ENCODE measurements at regions not wholly inside any gene's neighbourhood (a gene's known extent, or its start where the extent isn't known, plus 50 kb on each side); places are given as distances from the start of the nearest gene placed in this dataset.
"Not testable (repeated sequence)": the region's sequence is repeated elsewhere in the genome, so short reads cannot be mapped to it uniquely, and the experiment has no call there.

DNA sequence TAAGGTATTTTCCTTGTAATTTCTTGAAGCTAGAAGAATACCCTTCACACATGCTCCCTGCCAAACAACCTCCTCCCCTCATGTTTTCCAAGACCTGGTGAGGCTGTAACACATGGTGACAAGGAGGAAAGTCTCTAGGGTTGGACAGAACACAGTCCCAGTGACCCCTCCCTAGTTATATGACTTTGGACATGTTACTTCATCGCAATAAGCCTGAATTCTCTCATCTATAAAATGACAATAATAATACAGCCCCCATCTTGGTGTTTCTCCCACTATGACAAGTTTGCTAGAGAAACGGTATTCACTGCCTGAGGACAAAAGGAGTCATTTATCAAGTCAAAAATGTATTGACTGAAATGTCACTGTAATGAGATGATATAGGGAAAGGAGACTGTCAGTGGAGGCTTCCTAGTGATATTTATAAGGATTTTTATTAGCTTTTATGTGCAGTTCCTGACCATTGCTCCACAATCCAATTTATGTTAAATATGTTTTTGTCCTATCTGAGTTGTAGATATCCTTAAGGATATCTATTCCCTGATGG, 464.4 kb downstream of the SUCLG1 start:
- TF ChIP-seq GATA1 (IDR thresholded peaks at IDR 0.05; ENCODE audit: low read depth, low read length) (no peak), POLR2A (IDR thresholded peaks at IDR 0.05; ENCODE audit: low read length) (no peak)

DNA sequence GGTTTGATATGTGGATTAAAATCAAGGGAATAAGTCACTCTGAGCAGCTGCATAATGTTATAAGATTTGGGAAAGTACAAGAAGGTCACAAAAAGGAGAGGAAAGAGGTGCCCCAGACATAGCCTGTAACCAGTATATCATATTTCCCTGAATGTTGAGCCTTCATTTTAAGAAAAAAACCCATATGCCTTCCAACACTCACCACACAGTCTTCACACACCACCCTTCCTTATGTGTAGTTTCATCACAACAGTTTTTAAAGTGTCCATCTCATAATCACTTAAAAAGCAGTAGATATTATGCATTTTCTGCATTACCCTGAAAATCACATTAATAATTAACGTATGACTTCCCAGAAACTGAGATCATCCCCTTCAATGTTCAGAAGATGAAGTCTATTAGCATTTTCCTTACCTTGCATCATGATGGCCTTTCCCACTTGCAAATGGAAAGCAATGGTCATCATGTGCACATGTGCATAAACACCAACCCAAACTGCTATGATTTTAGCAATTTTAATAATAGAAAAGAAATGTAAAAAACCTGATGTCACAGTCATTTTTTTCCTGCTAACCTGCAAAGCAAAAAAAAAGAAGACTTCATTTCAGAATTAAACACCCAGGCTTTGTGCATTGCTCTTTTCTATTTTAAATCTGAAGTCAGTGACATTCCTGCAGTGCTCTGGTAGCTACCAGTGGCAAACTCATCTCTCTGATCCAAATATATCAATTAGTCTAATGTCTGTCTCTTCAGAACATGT, 465.0 kb downstream of the SUCLG1 start:
- no peak for DNase-seq
- TF ChIP-seq GATA1 (IDR thresholded peaks at IDR 0.05; ENCODE audit: low read depth, low read length) (no peak), POLR2A (IDR thresholded peaks at IDR 0.05; ENCODE audit: low read length) (no peak)

More for the DNA sequence above, 464.4 kb downstream of the SUCLG1 start:
- no peak for DNase-seq

DNA sequence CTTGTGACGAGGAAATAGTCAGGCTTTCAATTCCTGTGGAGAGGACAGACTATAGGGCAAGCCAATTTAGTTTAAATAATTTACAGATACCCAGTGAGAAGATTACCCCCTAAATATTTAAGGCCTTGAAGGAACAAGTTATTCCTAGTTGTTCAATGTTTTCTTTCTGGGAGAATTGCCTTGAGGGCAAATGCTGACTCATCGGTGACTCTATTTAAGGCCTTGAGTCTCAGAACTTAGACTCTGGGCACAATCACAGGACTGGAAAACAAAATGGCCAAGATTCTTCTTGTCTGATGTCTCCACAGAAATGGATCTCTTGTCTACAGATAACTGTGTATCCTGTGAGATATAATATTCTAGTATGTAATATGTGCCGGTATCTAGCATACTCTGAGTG, 467.1 kb downstream of the SUCLG1 start:
- no peak for TF ChIP-seq GATA1 (IDR thresholded peaks at IDR 0.05; ENCODE audit: low read depth, low read length)
- no peak for TF ChIP-seq POLR2A (IDR thresholded peaks at IDR 0.05; ENCODE audit: low read length)
- no peak for DNase-seq

DNA sequence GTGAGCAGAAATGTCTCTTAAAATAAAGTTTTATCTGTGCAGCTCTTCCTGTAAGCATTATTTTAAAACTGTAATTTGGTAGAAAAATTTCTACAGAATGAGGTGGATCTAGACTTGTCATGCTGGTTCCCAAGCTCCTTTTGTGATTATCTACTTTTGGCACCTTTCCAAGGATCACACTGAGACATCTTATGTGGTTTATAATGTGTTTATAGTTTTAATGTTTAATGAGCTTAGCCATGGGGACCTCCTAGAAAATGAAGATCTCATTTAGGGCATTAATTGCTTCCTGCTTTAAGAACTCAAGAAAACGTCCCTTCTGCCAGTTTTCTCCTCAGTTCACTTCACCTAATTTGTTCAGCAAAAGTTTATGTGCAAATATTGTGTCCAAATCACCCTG, 468.4 kb downstream of the SUCLG1 start:
- no peak for DNase-seq
- TF ChIP-seq GATA1 (IDR thresholded peaks at IDR 0.05; ENCODE audit: low read depth, low read length) (no peak), POLR2A (IDR thresholded peaks at IDR 0.05; ENCODE audit: low read length) (no peak)

DNA sequence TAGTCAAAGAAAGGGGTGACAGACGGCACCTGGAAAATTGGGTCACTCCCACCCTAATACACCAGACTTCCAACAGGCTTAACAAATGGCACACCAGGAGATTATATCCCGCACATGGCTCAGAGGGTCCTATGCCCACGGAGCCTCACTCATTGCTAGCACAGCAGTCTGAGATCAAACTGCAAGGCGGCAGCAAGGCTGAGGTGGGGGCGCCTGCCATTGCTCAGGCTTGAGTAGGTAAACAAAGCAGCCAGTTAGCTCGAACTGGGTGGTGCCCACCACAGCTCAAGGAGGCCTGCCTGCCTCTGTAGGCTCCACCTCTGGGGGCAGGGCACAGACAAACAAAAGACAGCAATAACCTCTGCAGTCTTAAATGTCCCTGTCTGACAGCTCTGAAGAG, 482.5 kb downstream of the SUCLG1 start:
- not testable (repeated sequence) for DNase-seq

DNA sequence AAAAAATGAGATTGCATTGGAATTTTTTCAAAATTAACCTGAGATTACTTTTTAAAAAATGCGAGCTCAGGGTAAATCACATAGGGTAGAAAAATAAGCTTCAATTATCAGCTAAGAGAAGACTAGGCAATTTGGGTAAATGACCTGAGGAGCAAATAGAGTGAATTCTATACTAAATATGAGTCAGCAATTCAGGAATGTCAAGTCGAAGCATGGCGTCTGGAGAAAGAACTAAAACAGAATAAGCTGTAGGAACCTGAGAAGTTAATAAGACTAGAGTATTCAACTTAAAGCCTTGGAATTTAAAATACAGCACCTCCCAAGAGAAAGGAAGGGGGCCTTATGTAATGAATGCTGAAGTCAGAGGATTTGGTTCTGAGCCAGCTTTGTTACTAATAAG, 487.0 kb downstream of the SUCLG1 start:
- no peak for DNase-seq
- TF ChIP-seq POLR2A (IDR thresholded peaks at IDR 0.05; ENCODE audit: low read length) (no peak), GATA1 (IDR thresholded peaks at IDR 0.05; ENCODE audit: low read depth, low read length) (no peak)

DNA sequence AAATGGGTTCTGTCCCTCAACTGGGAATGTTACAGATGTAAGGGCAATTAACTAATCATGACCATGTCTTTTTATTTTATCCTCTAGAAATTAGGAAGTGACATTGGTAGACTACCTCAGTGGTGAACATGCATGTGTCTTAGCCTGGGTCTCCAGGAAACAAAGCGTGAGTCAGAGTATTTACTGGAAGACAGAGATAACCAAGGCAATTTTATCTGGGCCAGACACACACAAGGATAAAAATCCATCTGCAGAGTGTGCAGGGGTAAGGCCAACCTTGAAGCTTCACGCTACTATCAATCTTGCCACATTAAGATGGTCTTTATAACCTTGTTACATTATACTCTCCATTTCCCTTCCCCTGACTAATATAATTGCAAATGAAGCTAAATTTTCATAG, 487.5 kb downstream of the SUCLG1 start:
- TF ChIP-seq GATA1 (IDR thresholded peaks at IDR 0.05; ENCODE audit: low read depth, low read length) (no peak), POLR2A (IDR thresholded peaks at IDR 0.05; ENCODE audit: low read length) (no peak)
- DNase-seq, result peak; percentile 56 to 82

DNA sequence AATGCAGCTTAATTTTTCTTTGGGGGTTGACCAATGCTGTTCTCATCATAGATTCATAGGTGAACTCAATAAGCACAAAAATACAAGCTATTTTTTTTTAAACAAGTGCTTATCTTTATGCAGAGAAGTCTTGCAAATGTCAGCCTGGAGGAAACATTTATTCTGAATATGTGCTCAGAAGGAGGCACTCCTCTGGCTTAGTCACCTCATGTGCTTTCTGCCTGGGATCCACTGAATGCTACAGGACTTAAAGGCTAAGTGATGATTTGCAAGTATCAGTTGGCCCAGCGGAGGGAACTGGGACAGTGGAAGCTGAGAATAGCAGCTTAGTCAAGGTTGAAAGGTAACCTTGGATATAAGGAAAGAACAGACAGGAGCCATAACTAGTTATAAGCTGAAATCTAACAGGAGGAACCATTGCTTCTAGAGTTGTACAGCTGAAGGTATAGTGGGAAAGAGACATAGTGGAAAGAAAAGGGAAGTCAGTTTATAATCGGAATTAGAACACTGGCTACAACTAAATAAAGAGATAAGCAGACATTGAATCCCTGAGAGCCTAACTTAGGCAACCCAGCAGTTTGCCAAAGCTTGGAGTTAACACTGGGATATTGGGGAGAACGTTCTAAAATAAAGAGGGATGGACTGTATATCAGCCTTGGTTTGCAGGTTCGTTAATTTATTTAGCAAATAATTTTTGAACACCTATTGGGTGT, 488.7 kb downstream of the SUCLG1 start:
- DNase-seq, result no peak
- TF ChIP-seq GATA1 (IDR thresholded peaks at IDR 0.05; ENCODE audit: low read depth, low read length), result no peak
- no peak for TF ChIP-seq POLR2A (IDR thresholded peaks at IDR 0.05; ENCODE audit: low read length)

DNA sequence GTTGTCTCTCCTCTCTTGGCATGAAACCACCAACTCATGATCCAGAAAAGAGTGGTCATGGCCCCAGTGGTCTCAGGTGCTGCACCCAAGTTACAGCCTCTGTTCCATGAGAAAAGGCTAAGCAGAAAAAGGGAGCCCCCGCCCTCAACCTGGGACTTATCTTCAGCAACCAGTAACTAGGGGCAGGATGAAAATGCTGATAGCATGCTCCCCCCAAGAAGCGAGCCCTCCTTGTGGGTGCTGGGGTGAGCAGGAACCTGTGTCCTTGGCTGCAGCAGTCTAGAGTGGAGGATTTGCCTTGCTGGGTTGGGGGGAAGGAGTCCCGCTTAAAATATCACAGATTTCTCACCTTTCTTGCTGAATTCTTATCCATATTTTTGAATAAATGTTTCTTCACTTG, 490.0 kb downstream of the SUCLG1 start:
- TF ChIP-seq POLR2A (IDR thresholded peaks at IDR 0.05; ENCODE audit: low read length), result no peak
- DNase-seq, result peak in 1 of 2 experiments; percentile 20

DNA sequence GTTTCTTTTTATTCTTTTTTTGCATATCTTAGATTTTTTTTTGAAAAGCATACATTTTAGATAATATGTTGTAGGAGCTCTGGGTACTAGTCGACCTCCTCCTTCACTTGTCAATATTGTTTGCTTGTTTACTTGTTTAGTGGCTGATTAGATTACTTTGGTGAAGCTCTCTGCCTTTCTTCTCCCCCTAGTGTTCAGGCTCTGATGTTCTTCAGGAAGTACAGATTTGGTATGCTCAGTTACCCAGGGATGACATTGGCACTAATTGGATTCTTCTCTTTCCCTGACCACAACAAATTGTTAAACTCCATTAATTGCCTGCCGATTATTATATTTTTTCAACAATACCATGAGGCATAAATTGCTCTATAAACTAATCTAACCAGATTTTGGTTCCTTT, 491.2 kb downstream of the SUCLG1 start:
- DNase-seq, result peak; percentile 2 to 4
- TF ChIP-seq POLR2A (IDR thresholded peaks at IDR 0.05; ENCODE audit: low read length) (no peak), GATA1 (IDR thresholded peaks at IDR 0.05; ENCODE audit: low read depth, low read length) (no peak)

DNA sequence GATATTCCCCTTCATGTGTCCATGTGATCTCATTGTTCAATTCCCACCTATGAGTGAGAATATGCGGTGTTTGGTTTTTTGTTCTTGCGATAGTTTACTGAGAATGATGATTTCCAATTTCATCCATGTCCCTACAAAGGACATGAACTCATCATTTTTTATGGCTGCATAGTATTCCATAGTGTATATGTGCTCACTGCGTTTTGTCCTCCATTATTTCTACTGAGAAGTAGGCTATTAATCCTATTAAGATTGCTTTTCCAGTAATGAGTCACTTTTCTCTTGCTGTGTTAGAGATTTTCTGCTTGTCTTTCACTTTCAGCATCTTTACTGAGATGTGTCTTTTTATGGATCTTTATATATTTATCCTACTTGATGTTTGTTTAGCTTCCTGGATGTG, 492.1 kb downstream of the SUCLG1 start:
- not testable (repeated sequence) for DNase-seq

DNA sequence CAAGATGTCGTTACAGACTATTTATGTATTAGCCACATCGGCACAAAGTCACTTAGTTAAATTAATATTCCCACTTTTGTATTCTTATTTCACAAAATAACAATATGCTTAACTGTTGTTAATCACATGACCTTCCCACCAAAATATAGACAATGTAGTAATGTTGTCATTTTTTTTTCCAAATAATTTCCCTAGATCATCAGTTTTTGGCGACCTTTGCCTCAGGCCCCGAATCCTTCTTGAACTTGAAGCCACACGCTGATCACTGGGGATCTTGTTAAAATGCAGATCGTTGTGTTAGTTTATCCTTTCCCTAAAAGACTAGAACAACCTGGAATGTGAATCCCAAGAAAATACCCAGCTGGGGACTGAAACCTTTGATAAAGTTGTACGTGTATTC, 497.6 kb downstream of the SUCLG1 start:
- TF ChIP-seq GATA1 (IDR thresholded peaks at IDR 0.05; ENCODE audit: low read depth, low read length), result no peak
- DNase-seq, result no peak

DNA sequence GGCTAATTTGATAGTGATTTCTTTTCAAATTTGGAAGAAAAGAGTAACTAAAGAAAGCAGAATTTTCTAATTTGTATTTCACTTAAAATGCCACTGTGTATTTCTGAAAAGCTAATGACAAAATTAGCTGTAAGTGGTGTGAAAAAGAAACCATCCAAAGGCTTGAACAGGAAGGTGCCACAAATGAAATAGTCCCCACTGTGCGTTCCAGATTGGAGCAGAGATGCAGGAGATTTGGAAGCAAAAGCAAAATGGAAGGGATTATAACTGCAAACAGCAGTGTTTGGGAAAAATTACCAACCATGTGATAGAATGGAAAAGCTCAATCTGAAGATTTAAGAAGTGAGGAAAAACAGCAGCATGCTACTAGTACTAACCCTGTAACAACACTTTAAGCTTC, 498.7 kb downstream of the SUCLG1 start:
- DNase-seq, result no peak
- TF ChIP-seq GATA1 (IDR thresholded peaks at IDR 0.05; ENCODE audit: low read depth, low read length) (no peak), POLR2A (IDR thresholded peaks at IDR 0.05; ENCODE audit: low read length) (no peak)

DNA sequence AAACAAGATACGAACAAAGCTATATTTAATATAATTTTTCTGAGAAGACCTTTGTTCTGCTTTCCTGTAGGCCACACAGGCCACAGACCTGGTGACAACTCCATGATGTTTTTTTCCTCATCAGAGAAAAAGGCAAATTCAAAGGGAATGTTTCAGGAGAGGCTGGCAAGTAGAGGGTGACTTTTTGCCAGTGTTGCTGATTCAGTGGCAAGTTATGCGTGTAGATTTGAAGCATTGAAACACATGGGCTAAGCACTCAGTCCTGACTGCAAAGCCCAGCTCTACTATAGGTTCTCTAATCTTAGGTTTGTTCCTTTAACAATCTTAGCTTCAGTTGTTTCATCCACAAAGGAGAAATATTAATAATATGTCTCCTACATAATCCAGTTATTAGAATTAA, 499.8 kb downstream of the SUCLG1 start:
- TF ChIP-seq POLR2A (IDR thresholded peaks at IDR 0.05; ENCODE audit: low read length) (no peak), GATA1 (IDR thresholded peaks at IDR 0.05; ENCODE audit: low read depth, low read length) (no peak)
- DNase-seq, result no peak

DNA sequence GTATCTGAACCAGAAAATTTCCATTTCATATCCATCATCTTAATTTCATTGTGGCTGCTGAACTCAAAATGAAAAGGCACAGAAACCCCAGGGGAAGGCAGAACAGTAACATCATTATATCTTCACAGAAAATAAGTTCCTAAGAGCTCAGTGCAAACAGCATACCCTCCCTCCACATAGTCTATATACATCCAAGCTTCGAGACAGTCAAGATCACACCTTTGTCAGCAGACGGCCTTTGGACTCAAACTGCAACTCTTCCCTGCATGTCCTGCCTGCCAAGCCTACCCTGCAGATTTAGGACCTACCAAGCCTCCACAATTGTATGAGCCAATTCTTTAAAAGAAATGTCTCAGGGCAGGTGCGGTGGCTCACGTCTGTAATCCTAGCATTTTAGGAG, 502.1 kb downstream of the SUCLG1 start:
- no peak for TF ChIP-seq GATA1 (IDR thresholded peaks at IDR 0.05; ENCODE audit: low read depth, low read length)
- TF ChIP-seq POLR2A (IDR thresholded peaks at IDR 0.05; ENCODE audit: low read length), result no peak
- DNase-seq, result no peak
